Peyer's patch (tissue), 4 donors: ENCODE measurements at regions not wholly inside any gene's neighbourhood (a gene's known extent, or its start where the extent isn't known, plus 50 kb on each side); places are given as distances from the start of the nearest gene placed in this dataset.

Source experiments
- DNase-seq, 3 donors: peaks; one replicate each; pipeline ENCODE4 v3.0.0-alpha.2; 2017 to 2019
- H3K27ac ChIP-seq, 4 donors: fragments of 200-600 bp; sonication (generic); one replicate each; pipeline ENCODE4 v1.5.1; 2016 to 2019
- H3K27me3 ChIP-seq, 2 donors: fragments of 200-600 bp; sonication (generic); one replicate each; pipeline ENCODE4 v1.5.1; 2019
- H3K36me3 ChIP-seq, 3 donors: fragments of 200-600 bp; sonication (generic); one replicate each; pipeline ENCODE4 v1.5.1; 2016 to 2019
- H3K4me1 ChIP-seq, 4 donors: fragments of 200-600 bp; sonication (generic); one replicate each; pipeline ENCODE4 v1.5.1; 2016 to 2019
- H3K4me3 ChIP-seq, 4 donors: fragments of 200-600 bp; sonication (generic); 1 replicate in 3 of 4; 2 replicates in 1 of 4; pipeline ENCODE4 v1.5.1; 2016 to 2019; ENCODE audit warnings: mild to moderate bottlenecking in 1 of 4
- H3K9me3 ChIP-seq, 4 donors: fragments of 200-600 bp; sonication (generic); one replicate each; pipeline ENCODE4 v1.5.1; 2016 to 2019; ENCODE audit warnings: mild to moderate bottlenecking in 1 of 4
- CTCF ChIP-seq, 6 experiments: fragments of 450-650 bp in 4 of 6; fragments of 200-600 bp in 2 of 6; sonication (generic) in 1 of 6; IDR thresholded peaks; one replicate each; pipeline ENCODE4 v1.5.1; 2017 to 2019; ENCODE audit warnings: antibody characterized with exemption in 6 of 6, mild to moderate bottlenecking in 3 of 6, moderate library complexity in 1 of 6
- POLR2A ChIP-seq, 2 donors: fragments of 450-650 bp; IDR thresholded peaks; one replicate each; pipeline ENCODE4 v1.5.1; 2017; ENCODE audit warnings: antibody characterized with exemption in 2 of 2, mild to moderate bottlenecking in 2 of 2, moderate library complexity in 2 of 2

GRCh38 chr10:120308589-120308988 lies 148.4 kb upstream of the PLPP4 start:
- Histone ChIP-seq H3K27me3 (no peaks in the 10 kb centered on the region), H3K4me3 (no peak overlapping the region), H3K27ac (no peak overlapping the region), H3K36me3 (no peaks in the 10 kb centered on the region), H3K4me1 (no peaks in the 10 kb centered on the region), H3K9me3 (no peaks in the 10 kb centered on the region)
- no peak for DNase-seq
- TF ChIP-seq CTCF (IDR thresholded peaks at IDR 0.05) (no peak), POLR2A (IDR thresholded peaks at IDR 0.05) (no peak)

DNA sequence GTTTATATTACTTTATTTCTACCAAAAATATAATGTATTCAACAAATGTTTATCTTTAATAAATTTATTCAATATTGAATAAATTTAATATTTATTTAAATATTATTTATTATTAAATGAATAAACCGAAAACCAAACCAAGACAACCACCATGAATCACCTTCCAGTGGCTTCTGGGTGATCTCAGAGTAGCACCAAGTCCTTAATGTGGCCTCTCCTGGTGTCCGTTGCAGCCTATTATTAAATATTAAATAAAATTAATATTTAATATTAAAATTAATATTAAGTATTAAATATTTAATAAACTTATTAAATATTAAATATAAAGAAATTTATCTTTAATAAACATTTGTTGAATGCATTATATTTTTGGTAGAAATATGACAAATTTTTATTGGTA lies 143.3 kb upstream of the PLPP4 start:
- Histone ChIP-seq H3K27ac (no peak overlapping the region), H3K9me3 (no peaks in the 10 kb centered on the region), H3K27me3 (no peaks in the 10 kb centered on the region), H3K4me3 (no peak overlapping the region), H3K36me3 (no peaks in the 10 kb centered on the region), H3K4me1 (no peaks in the 10 kb centered on the region)
- no peak for DNase-seq
- no peak for TF ChIP-seq CTCF (IDR thresholded peaks at IDR 0.05)
- no peak for TF ChIP-seq POLR2A (IDR thresholded peaks at IDR 0.05)

- DNase-seq, result no peak
- H3K27ac ChIP-seq, result no peak overlapping the region
- H3K9me3 ChIP-seq, result no peaks in the 10 kb centered on the region
- H3K36me3 ChIP-seq, result no peaks in the 10 kb centered on the region
- H3K27me3 ChIP-seq, result no peaks in the 10 kb centered on the region
- TF ChIP-seq CTCF (IDR thresholded peaks at IDR 0.05) (no peak), POLR2A (IDR thresholded peaks at IDR 0.05) (no peak)
- no peaks in the 10 kb centered on the region for H3K4me1 ChIP-seq
- H3K4me3 ChIP-seq, result no peak overlapping the region
Measured at GRCh38 chr10:120314442-120314841, 142.6 kb upstream of the PLPP4 start.

DNA sequence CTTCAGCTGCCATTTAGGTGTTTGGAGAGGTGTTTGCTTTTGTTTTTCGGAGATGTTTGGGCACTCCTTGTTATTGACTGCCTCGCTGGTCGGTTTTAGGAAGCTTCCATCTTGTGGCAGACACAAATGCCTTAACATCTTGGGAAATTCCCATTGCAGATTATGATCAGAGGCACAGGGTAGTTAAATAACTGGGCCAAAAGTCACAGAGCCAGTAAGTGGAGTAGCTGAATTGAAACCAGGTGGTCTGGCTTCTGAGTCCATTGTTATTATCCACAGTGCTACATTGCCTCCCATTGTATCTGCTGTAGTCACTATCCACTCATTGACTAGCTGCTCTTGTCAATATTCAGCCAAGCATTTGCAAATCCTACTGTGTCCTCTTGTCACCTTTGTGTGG lies 138.2 kb upstream of the PLPP4 start:
- no peak for DNase-seq
- Histone ChIP-seq H3K27ac (no peak overlapping the region), H3K4me1 (no peaks in the 10 kb centered on the region), H3K9me3 (no peaks in the 10 kb centered on the region), H3K36me3 (no peaks in the 10 kb centered on the region), H3K27me3 (no peaks in the 10 kb centered on the region), H3K4me3 (no peak overlapping the region)
- no peak for TF ChIP-seq CTCF (IDR thresholded peaks at IDR 0.05)
- TF ChIP-seq POLR2A (IDR thresholded peaks at IDR 0.05), result no peak

GRCh38 chr10:120327675-120328074 lies 129.4 kb upstream of the PLPP4 start:
- H3K4me3 ChIP-seq, result no peak overlapping the region
- TF ChIP-seq POLR2A (IDR thresholded peaks at IDR 0.05), result no peak
- TF ChIP-seq CTCF (IDR thresholded peaks at IDR 0.05), result no peak
- no peak overlapping the region for H3K27ac ChIP-seq
- H3K9me3 ChIP-seq, result no peaks in the 10 kb centered on the region
- no peaks in the 10 kb centered on the region for H3K4me1 ChIP-seq
- no peaks in the 10 kb centered on the region for H3K36me3 ChIP-seq
- H3K27me3 ChIP-seq, result no peaks in the 10 kb centered on the region
- DNase-seq, result no peak

GRCh38 chr10:120328647-120329046 lies 128.4 kb upstream of the PLPP4 start:
- Histone ChIP-seq H3K4me3 (no peak overlapping the region), H3K9me3 (no peaks in the 10 kb centered on the region), H3K36me3 (no peaks in the 10 kb centered on the region), H3K27ac (no peak overlapping the region), H3K4me1 (no peaks in the 10 kb centered on the region), H3K27me3 (no peaks in the 10 kb centered on the region)
- DNase-seq, result no peak
- TF ChIP-seq POLR2A (IDR thresholded peaks at IDR 0.05), result no peak
- TF ChIP-seq CTCF (IDR thresholded peaks at IDR 0.05), result no peak
